Activated CD4-positive, CD25-positive, alpha-beta regulatory T cell treated with anti-CD3 and anti-CD28 coated beads, Interleukin-2, amount 50 U/mL, for 72 hours (primary cell): ENCODE measurements at regions not wholly inside any gene's neighbourhood (a gene's known extent, or its start where the extent isn't known, plus 50 kb on each side); places are given as distances from the start of the nearest gene placed in this dataset.
"Not testable (repeated sequence)": the region's sequence is repeated elsewhere in the genome, so short reads cannot be mapped to it uniquely, and the experiment has no call there.

Experiments
- DNase-seq: peaks from one replicate; pipeline ENCODE4 v3.0.0; 2021

GRCh38 chr16:82287937-82288336 is 117.9 kb upstream of the MPHOSPH6 start:
- no peak for DNase-seq

- no peak for DNase-seq
Observed at GRCh38 chr16:82282662-82283061, 112.6 kb upstream of the MPHOSPH6 start.

- DNase-seq, result no peak
Observed at GRCh38 chr16:82281544-82281943, 111.5 kb upstream of the MPHOSPH6 start.

- no peak for DNase-seq
Observed at GRCh38 chr16:82280867-82281266, 110.8 kb upstream of the MPHOSPH6 start.

DNA sequence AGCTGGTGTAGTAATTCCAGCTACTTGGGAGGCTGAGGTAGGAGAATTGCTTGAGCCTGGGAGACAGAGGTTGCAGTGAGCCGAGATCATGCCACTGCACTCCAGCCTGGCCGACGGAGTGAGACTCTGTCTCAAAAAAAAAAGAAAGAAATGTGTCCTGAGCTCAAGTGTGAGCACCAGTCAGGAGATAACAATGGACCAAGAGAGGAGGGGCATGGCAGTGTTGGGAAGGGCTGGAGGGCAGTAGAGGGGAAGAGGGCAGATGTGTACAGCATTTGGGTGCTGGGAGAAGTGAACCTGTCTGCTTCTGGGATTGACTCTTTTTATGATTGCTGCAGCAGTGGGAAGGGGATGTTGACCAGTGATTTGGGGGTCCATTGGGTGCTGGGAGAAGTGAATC is 105.3 kb upstream of the MPHOSPH6 start:
- DNase-seq, result not testable (repeated sequence)

DNA sequence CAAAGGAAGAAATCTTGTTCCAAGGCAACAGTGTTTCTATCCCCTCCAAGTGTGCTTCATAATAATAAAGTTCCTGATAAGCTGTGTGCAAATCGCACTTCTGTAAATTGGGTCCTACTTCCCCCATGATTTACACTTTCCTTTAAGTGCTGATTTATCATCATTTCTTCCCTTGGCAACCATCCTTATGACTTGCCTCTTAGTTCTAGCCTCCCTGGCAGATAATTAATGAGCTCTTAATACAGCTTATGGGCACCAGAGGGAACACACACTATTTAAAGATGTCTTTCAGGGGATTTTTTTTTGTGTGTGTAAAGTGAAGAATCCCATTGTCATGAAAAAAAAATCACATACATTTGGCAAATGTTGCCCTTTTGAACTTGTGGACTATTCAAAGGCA is 101.6 kb upstream of the MPHOSPH6 start:
- no peak for DNase-seq

GRCh38 chr16:82267675-82268074 is 97.7 kb upstream of the MPHOSPH6 start:
- not testable (repeated sequence) for DNase-seq

- no peak for DNase-seq
Observed at GRCh38 chr16:82265809-82266208, 95.8 kb upstream of the MPHOSPH6 start.

- DNase-seq, result no peak
Observed at GRCh38 chr16:82264756-82265155, 94.7 kb upstream of the MPHOSPH6 start.

DNA sequence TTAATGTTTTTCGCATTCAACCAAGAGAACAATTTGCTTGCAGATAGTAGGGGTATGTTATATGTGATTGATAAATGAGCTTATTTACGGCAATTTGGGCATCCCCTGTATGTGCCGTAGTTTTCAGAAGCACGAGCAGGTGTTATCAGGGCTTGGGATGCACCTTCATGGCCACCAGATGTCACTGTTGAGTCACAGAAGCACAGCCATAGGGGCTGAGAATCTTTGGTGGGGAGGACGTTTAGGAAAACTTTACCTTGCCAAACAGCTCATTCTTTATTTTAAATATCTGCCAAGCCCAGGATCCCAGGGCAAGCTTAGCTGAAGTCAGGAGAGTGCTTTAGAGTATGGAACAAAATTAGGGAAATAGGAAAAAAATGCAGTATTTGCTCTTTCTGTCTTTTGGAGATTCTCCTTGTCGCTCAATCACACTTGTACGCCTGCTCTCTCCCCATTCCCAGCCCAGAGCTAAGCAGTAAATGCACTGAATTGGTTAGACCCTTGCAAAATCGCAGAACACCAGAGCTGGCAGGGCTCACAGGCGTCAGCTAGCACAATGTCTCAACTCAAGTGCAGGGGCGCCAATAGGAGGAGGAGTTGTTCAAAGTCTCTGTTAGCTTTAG is 93.6 kb upstream of the MPHOSPH6 start:
- DNase-seq, result peak; percentile 40

GRCh38 chr16:82262244-82262643 is 92.2 kb upstream of the MPHOSPH6 start:
- DNase-seq, result no peak

GRCh38 chr16:82260212-82260795 is 90.3 kb upstream of the MPHOSPH6 start:
- DNase-seq, result no peak

DNA sequence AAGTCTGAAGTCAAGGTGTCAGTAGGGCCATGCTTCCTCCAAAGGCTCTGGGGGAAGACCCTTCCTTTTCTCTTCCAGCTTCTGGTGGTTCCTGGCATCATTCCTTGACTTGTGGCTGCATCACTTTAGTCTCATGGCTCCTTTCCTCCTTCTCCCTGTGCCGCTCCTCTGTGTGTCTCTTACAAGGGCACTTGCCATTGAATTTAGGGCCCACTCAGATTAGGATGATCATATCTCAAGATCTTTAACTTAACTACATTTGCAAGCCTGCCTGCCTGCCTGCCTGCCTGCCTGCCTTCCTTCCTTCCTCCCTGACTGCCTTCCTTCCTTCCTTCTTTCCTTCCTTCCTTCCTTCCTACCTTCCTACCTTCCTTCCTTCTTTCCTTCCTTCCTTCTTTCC is 89.7 kb upstream of the MPHOSPH6 start:
- DNase-seq, result no peak

GRCh38 chr16:82257990-82258389 is 88.0 kb upstream of the MPHOSPH6 start:
- DNase-seq, result no peak

DNA sequence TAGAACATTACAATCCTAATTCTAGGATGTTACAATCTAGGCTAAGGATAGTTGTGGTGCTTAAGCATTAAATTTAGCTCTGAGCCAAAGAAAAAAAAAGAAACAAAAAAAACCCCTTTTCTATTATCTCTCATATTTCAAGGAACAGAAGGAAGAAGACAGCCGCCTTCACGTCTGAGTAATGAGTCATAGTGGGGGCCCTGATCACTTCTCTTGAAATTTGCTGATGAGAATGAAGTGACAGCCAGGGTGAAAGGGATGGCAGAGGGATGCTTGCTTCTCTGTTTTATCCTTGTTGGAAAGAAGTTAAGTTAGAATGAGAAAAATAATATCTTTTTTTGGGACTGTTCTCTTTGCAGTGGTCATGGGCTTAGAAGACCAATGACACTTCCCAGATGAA is 82.6 kb upstream of the MPHOSPH6 start:
- DNase-seq, result no peak

- no peak for DNase-seq
Observed at GRCh38 chr16:82248677-82249076, 78.7 kb upstream of the MPHOSPH6 start.

DNA sequence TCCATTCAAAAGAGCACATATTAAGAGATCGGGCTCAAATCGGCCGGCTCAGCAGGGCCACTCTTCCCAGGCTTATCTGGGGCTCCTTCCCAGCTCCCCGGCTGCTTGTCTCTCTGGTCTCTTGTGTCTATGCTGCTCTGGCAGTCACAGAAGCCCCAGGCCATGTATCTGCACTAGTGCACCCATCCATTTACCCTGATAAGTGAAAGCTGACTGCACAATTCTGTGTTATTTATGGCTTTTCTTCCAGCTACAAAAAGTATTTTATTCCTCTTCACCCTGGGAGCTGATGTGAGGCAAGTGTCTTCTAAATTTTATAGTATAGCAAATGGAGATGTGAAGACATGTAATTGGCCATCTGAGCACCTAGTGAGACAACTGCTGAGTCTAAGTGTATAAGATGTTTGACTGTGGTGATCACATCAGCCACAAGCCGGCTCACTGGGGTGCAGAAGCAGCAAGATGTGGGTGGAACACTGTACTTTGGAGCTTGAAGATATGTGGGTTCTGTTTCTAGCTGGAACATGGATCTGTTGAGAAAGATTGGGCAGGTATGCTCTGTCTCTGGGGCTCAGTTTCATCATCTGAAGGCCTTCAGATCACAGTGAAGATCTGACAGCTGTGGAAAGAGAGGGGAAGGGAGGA is 78.1 kb upstream of the MPHOSPH6 start:
- DNase-seq, result no peak

GRCh38 chr16:82242201-82242600 is 72.2 kb upstream of the MPHOSPH6 start:
- no peak for DNase-seq

DNA sequence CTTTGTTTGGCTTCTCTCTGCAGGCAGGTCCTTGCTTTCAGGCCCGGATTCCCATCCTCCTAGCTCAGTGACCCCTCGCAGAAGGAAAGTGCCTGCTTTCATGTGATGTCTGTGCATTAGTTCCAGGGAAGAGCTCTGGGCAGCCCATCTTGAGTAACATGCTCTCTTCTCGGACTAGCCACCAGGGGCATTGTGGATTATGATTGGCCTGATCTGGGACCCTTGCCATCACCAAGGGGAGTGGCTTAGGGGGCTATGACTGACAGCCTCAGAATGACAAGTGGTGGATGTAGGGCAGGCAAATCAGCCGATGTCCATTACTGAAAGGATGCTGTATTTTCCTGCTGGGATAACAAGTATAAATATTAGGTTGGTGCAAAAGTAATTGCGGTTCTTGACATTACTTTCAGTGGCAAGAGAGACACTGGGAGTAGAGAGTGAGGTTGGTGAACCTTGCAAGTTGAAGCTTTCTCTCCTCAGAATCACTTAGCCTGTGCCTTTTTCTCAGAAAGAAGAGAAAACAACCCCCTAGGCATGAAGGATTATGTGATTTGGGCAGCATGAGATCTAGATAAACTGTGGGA is 71.5 kb upstream of the MPHOSPH6 start:
- DNase-seq, result no peak

DNA sequence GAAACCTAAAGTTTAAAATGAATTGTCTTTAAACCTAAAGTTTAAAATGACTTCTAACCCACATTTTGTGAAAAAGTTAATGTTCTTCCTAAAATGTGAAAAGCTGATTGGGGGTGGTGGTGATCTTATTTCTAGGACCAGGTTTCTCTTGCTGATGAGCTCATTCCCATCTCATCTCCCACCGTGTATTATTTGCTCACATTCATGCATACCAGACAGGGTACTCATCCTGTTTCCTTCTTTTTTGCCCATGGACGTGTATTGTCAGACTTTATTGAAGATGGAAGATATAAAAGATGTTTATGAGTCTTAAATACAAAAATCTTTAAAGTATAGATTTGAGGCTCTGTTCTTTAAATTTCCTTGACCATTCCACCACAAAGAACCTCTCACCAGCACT is 70.1 kb upstream of the MPHOSPH6 start:
- no peak for DNase-seq

DNA sequence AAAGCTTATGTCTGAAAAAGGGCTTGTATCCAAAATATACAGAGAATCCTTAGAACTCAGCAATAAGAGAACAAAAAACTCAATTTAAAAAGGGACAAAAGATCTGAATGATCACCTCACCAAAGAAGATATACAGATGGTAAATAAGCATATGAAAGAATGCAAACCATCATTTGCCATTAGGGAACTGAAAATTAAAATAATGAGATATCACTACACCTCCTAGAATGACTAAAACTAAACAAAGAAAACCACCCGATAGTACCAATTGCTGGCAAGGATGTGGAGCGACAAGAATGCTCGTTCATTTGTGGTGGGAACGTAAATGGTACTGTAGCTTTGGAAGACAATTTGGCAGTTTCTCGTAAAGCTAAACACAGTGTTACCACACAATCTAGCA is 66.9 kb upstream of the MPHOSPH6 start:
- DNase-seq, result no peak

DNA sequence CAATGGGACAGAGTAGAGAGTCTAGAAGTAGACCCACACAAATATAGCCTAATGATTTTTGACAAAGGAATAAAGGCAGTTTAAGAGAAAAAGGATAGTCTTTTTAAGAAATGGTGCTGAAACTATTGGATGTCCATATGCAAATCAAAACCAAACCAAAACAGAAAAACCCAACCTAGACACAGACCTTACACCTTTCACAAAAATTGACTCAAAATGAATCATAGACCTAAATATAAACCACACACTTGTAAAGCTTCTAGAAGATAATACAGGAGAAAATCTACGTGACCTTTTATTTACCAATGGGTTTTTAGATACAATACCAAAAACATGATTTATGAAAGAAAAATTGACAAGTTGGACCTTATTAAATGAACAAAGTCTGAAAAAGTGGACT is 66.4 kb upstream of the MPHOSPH6 start:
- no peak for DNase-seq

DNA sequence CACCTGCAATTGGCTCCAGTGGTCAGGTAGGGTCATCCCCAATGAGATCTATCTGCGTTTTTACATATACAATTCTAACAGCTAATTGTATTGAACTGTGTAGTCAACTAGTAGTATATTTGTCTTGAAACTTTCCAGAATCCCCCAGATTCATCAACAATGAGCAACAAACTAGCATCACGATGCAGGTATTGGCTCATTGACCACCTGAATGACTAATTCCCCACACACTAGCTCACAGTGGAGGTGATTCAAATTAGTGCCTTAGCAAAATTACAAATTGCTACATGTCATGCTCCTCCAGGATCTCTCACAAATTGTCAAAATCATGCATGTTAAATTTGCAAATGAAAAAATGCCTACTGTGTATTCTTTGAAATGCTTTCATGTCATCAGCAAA is 62.8 kb upstream of the MPHOSPH6 start:
- no peak for DNase-seq
